ENCODE measurements at regions not wholly inside any gene's neighbourhood (a gene's known extent, or its start where the extent isn't known, plus 50 kb on each side); places are given as distances from the start of the nearest gene placed in this dataset.

DNA sequence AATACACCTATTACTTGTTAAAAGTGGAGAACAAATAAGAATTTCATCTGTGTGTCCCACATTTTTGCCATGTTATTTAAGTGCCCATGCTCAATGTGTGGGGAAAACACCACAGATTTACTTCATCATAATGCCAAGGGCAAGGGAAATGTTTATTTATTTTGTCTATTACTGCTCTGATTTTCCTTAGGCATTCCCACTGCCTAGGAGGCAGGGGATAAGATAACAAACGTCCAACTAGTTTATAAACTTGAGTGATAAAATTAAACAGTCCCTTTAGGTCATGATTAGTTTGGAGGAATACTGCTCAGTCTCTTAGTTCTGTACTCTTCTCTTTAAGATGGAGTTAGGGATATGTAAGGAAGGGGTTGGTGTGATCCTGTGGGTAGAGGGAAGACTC, 598.4 kb upstream of the MARCKS start:
- TF ChIP-seq, protein P1, sequence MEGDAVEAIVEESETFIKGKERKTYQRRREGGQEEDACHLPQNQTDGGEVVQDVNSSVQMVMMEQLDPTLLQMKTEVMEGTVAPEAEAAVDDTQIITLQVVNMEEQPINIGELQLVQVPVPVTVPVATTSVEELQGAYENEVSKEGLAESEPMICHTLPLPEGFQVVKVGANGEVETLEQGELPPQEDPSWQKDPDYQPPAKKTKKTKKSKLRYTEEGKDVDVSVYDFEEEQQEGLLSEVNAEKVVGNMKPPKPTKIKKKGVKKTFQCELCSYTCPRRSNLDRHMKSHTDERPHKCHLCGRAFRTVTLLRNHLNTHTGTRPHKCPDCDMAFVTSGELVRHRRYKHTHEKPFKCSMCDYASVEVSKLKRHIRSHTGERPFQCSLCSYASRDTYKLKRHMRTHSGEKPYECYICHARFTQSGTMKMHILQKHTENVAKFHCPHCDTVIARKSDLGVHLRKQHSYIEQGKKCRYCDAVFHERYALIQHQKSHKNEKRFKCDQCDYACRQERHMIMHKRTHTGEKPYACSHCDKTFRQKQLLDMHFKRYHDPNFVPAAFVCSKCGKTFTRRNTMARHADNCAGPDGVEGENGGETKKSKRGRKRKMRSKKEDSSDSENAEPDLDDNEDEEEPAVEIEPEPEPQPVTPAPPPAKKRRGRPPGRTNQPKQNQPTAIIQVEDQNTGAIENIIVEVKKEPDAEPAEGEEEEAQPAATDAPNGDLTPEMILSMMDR (IDR thresholded peaks at IDR 0.05; ENCODE audit: low read depth, low read length): no peak
- peaks cover 2% of the 10 kb centered on the region for H3K27me3 ChIP-seq (ENCODE audit: insufficient read depth, low read depth, severe bottlenecking)
- no peak overlapping the region for H3K4me3 ChIP-seq (ENCODE audit: low read depth, low read length)
- H3K9me3 ChIP-seq (ENCODE audit: severe bottlenecking): peaks cover 5% of the 10 kb centered on the region
- DNase-seq: no peak
- no peak overlapping the region for H3K27ac ChIP-seq
- no peaks in the 10 kb centered on the region for H3K36me3 ChIP-seq

DNA sequence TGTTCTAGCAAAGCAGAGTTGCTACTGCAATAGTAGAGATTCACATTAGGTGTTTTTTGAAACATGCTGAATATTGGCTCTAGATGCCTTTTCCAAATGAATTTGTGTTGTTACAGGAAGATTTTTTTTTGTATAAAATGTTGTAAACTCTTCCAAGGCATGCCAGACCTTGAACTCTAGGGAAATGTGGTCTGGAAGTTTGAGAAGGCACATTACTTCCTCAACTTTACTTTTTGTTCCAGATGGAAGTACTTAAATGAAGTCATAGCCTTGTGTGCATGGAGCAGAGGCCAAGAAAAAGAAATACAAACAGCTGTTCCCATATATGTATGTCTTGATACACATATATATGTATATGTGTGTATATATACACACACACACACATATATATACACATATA, 585.7 kb upstream of the MARCKS start:
- TF ChIP-seq, protein P1 (IDR thresholded peaks at IDR 0.05; ENCODE audit: low read depth, low read length): no peak
- Histone ChIP-seq H3K9me3 (ENCODE audit: severe bottlenecking) (peaks cover 3% of the 10 kb centered on the region), H3K4me3 (ENCODE audit: low read depth, low read length) (no peak overlapping the region), H3K27ac (no peak overlapping the region), H3K27me3 (ENCODE audit: insufficient read depth, low read depth, severe bottlenecking) (no peaks in the 10 kb centered on the region), H3K36me3 (no peaks in the 10 kb centered on the region)
- DNase-seq: no peak

DNA sequence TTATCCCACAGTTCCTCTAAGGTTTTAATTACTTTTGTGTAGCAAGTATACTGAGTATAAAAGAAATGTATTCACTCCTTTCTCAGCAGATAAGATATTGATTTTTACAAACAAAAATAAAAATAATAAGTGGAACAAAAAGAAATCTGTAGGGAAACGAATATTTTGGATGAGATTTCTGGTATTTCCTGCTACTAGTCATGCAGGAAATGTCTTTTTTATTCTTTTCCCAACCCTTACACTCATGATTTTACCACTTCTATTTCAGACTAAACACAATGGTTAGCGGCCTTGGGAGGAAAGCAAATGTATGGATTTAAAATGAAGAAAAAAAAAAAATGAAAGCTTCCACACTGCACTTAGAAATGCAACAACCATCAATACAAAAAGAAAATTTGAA, 580.5 kb upstream of the MARCKS start:
- no peak for DNase-seq
- H3K36me3 ChIP-seq: no peaks in the 10 kb centered on the region
- TF ChIP-seq, protein P1 (IDR thresholded peaks at IDR 0.05; ENCODE audit: low read depth, low read length): no peak
- no peaks in the 10 kb centered on the region for H3K27me3 ChIP-seq (ENCODE audit: insufficient read depth, low read depth, severe bottlenecking)
- no peak overlapping the region for H3K4me3 ChIP-seq (ENCODE audit: low read depth, low read length)
- H3K9me3 ChIP-seq (ENCODE audit: severe bottlenecking): no peaks in the 10 kb centered on the region
- no peak overlapping the region for H3K27ac ChIP-seq

DNA sequence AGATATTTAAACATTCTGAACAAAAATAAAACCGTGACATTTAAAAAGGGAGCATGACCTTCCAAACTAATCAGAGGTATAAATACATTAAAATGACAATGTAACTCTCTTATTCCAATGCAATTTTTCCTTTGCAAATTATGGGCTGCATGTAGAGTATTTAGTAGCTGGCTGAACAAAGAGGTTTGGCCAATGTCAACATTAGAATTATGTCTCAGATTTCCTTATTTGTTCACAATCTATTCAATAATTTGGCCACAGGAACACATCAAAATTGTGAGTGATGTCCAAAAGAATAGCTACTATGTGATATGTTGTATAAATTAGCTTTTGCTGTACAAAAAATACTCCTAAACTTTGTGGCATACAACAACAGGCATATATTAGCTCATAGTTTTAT, 580.0 kb upstream of the MARCKS start:
- H3K27ac ChIP-seq: no peak overlapping the region
- H3K27me3 ChIP-seq (ENCODE audit: insufficient read depth, low read depth, severe bottlenecking): no peaks in the 10 kb centered on the region
- H3K36me3 ChIP-seq: no peaks in the 10 kb centered on the region
- H3K9me3 ChIP-seq (ENCODE audit: severe bottlenecking): no peaks in the 10 kb centered on the region
- DNase-seq: no peak
- no peak overlapping the region for H3K4me3 ChIP-seq (ENCODE audit: low read depth, low read length)
- TF ChIP-seq, protein P1 (IDR thresholded peaks at IDR 0.05; ENCODE audit: low read depth, low read length): no peak

DNA sequence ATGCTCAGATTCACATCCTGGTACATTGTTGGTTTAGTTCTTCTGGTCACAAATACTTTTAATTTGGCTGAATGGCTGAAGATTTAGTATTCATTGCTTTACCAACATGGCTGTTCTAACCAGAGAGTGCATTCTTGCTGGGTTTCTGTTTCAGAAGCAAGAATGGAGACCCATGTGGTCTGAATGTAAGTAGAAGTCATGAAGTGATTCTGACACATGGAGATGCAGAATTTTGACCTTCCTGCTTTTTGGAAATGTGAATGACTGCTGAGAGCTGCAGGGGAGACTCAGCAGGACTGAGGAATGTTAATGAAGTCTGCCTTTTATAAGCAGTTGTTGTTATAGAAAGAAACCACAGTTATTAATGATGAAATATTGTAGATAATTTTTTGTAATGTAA, 576.1 kb upstream of the MARCKS start:
- DNase-seq: no peak
- Histone ChIP-seq H3K4me3 (ENCODE audit: low read depth, low read length) (no peak overlapping the region), H3K27ac (no peak overlapping the region), H3K27me3 (ENCODE audit: insufficient read depth, low read depth, severe bottlenecking) (no peaks in the 10 kb centered on the region), H3K9me3 (ENCODE audit: severe bottlenecking) (no peaks in the 10 kb centered on the region), H3K36me3 (no peaks in the 10 kb centered on the region)
- TF ChIP-seq, protein P1 (IDR thresholded peaks at IDR 0.05; ENCODE audit: low read depth, low read length): no peak

DNA sequence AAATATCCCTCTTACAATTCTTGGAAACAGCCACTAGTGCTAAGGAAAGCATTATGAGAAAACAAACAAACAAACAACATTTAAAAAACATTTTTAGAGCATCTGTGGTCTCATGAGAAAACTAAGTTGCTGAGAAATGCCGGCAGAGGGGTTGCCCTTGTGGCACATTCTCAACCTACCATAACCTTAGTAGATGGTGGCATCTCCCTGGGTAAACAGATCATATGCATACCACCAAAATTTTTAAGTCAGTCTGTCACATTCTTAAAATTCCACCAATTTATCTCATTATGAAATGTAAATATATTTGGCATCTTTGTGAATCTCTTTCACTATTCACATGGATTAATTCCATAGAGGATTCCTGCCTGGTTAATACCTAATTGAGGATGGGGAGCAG, 575.7 kb upstream of the MARCKS start:
- Histone ChIP-seq H3K9me3 (ENCODE audit: severe bottlenecking) (no peaks in the 10 kb centered on the region), H3K27me3 (ENCODE audit: insufficient read depth, low read depth, severe bottlenecking) (no peaks in the 10 kb centered on the region), H3K4me3 (ENCODE audit: low read depth, low read length) (no peak overlapping the region), H3K27ac (no peak overlapping the region), H3K36me3 (no peaks in the 10 kb centered on the region)
- DNase-seq: no peak
- TF ChIP-seq, protein P1 (IDR thresholded peaks at IDR 0.05; ENCODE audit: low read depth, low read length): no peak

Data from WERI-Rb-1 (cell line).